HG03097 (cell line): ENCODE measurements at regions not wholly inside any gene's neighbourhood (a gene's known extent, or its start where the extent isn't known, plus 50 kb on each side); places are given as distances from the start of the nearest gene placed in this dataset.

Experiments
- ATAC-seq: cut with Tn5 transposase; IDR thresholded peaks from one replicate; pipeline ENCODE4 v1.9.1; 2021; ENCODE audit not compliant: unreplicated experiment, low FRiP score

DNA sequence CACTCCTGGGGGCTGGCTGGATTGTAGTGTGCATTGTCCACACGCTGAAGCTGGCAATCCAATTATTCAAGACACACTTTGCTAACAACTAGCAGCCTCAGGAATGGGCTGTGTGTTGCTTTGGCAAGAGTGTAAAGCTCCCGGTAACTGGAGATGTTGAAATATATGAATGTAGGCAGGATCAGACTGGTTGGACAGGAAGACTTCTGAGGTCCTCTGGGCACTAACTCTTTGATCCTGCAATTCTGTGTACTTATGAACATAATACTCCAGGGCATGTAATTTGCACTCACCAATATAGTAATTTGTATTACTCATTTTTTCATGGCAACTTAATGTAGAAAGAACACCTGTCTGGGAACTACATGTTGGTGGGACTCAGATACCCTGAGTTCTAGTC is 106.7 kb upstream of the SLC28A3 start:
- ATAC-seq = no peak

GRCh38 chr9:84450029-84450428 is 109.5 kb upstream of the SLC28A3 start:
- ATAC-seq = no peak

- no peak for ATAC-seq
These were observed 116.0 kb upstream of the SLC28A3 start for GRCh38 chr9:84456527-84456926.

- ATAC-seq = no peak
These were observed 120.1 kb upstream of the SLC28A3 start for GRCh38 chr9:84460695-84461094.

- no peak for ATAC-seq
These were observed 122.7 kb upstream of the SLC28A3 start for GRCh38 chr9:84463272-84463671.

DNA sequence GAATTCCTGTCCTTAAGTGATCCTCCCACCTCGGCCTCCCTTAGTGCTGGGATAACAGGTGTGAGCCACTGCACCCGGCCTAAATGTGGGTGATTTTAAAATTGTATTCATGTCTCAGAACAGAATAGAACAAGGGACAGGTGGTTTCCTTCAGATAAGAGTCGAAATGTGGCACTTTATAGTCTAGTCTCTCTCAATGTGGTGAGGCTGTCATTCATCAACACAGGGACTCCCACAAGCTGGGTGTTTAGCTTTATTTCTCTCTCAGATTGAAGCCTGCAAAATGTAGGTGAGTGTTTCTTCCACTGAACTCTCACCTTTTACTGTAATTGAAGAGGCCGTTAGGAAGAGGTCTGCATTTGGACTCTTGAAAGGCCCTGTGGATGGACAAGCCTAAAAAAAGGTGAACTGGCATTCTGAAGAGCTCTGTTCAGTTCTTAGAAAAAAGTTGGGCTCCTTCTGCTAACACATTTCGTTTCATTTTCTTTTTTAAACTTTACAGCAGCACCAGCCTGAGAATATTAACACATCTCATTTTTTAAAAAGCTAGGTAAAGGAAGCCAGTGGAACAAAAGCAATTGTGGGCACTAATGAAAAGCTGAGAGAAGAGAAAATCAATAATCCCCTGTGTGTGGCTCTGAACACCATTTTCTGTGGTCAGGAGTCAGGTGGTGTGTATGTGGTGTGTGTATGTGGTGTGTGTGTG is 126.2 kb upstream of the SLC28A3 start:
- no peak for ATAC-seq

GRCh38 chr9:84471816-84472215 is 131.3 kb upstream of the SLC28A3 start:
- ATAC-seq = no peak

DNA sequence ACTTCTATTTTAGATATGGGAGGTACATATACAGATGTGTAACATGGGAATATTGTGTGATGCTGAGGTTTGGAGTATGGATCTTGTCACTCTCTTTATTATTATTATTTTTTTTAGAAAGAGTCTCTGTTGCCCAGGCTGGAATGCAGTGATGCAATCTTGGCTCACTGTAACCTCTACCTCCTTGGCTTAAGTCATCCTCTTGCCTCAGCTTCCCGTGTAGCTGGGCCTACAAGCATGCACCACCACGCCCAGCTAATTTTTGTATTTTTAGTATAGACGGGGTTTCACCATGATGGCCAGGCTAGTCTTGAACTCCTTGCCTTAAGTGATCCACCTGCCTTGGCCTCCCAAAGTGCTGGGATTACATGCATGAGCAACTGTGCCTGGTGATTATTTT is 138.4 kb upstream of the SLC28A3 start:
- ATAC-seq = no peak

GRCh38 chr9:84480071-84480470 is 139.5 kb upstream of the SLC28A3 start:
- no peak for ATAC-seq

DNA sequence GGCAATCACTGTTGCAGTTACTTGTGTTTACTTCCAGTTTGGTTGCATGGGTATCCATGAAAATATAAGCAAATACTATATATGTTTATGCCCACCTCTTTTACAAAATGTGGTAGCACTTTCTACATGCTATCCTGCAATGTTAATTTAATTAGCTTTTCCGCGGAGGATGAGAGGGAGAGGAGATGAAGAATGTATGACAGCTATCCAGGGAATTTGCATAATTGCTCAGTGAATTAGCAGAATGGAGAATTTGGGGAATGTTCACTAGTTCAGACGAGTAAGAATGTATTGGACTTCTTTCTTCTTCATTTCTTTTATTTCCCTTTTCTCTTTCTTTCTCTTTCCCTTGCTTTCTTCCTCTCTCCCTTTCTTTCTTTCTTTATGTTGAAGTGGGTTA is 140.7 kb upstream of the SLC28A3 start:
- no peak for ATAC-seq

- no peak for ATAC-seq
These were observed 141.2 kb upstream of the SLC28A3 start for GRCh38 chr9:84481636-84482218.

DNA sequence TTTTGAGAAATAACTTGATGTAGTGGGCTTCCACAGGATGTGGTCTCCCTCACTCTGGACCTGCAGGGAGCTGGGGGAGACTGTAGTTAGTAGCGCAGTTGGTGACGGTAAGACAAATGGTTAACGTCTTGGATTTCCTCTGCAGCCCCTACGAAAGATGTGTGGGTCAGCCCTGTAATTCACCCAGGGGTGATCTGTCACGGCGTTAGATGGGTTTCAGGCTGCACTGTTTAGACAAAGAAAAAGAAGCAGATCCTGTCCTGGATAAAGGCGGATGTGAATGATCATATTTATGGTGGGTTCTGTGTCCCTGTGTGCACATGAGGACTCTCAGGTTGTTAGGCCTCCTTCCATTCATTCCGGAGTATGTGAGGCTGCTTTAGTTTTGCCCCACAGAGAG is 142.0 kb upstream of the SLC28A3 start:
- ATAC-seq = no peak

GRCh38 chr9:84484172-84484571 is 143.6 kb upstream of the SLC28A3 start:
- ATAC-seq = no peak

DNA sequence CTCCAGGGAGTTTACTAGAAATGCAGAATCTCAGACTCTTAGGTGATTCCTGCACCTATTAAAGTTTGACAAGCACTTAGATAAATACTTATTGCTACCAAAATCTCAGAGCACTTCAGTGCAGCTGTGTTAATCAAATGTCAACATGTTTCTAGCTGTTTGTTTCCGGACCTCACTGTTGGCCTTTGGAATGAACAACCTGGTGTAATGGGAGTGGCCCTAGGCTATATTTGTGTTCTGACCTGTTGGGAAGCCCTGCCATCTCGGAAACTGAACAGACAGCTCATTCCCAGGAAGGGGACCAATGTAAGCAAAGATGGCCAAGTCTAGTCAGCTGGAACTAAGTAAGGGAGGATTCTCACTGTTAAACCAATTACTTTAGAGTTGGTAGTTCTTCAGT is 145.0 kb upstream of the SLC28A3 start:
- no peak for ATAC-seq

DNA sequence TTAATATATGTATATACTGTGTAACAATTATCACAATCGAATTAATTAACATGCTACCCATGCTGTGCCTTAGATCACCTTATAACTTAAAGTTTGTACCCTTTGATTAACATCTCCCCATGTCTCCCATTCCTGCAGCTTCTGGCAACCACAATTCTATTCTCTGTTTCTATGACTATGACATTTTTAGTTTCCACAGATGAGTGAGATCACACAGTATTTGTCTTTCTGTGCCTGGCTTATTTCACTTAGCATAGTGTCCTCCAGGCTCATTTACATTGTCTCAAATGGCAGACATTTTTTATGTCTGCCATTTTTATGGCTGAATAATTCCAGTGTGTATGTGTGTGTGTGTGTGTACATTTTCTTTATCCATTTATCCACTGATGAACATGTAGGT is 146.1 kb upstream of the SLC28A3 start:
- ATAC-seq = no peak

DNA sequence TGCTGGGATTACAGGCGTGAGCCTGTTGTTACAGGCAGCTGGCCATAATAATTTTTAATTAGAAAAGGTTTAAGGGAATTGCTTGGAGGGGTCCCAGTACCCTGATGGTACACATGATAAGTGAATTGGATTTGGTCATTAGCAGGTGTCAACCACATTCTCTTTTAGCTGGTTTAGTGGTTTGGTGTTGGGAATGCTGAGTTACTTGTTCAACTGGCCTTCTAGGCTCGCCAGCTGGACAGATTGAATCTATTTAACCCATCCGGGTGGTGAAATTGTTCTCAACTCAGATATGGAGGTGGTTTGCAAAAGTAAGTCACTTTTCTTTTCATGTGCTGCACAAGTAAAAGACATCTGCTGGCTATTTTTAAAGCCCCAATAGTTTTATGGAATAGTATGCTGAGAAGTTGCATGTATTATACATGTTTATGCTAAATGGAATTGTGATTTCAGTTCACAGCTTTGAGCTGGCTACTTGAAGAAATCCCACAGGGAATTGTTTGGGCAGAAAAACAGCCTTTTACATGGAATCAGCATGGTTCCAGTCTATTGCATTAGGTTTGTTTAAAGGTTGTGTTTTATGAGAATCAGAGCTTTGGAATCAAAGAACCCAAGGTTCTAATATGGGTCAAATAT is 149.8 kb upstream of the SLC28A3 start:
- no peak for ATAC-seq

DNA sequence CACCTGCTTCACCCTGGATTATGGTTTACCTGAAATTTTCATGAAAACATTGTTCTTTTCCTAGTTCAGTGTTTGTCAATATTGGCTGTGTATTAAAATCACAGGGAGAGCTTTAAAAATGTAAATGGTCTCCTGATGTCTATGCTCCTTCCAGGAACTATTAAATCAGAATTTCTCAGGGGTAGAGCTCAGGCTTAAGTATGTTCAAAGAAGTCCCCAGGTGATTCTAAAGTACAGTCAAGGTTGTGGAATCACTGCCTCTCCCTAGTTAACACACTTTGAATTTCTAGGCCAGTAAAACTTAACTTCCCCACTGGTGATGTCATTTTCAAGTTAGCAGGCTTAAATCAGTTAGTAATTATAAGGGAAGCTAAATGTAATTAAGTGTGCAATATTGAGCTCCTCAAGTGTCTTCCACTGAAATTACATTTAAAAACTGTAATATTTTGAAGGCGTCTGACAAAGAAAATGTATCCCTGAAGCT is 150.3 kb upstream of the SLC28A3 start:
- no peak for ATAC-seq

GRCh38 chr9:84492366-84493159 is 152.0 kb upstream of the SLC28A3 start:
- no peak for ATAC-seq

DNA sequence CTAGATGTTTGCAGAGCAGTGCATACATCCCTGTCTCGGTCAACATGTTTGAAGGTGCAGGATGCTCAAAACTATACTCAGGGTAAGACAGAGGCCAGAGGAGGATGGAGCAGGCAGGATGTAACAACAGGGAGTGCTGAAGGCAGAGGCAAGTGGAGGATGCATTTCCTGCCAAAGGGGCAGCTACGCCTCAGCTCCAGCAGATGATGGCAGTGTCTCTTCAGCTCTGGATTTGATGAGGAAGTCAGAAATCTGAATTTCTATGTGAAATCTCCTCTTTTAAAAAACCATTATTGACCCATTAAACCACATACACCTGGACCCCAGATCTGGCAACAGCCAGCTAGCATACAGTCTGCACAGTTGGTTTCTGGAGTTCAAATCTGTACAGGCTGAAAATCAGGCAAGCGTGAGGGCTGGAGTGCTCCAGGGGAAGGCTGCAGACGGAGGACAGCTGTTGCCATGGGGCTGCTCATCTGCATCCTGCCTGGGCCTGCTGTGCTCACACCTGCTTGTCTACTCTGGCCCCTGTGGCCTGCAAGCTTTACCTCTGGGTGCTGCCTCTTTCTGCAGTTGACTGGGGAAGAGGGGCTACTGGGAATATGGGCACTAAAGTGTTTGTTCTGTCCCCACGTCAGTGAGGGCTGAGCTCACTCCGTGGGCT is 152.9 kb upstream of the SLC28A3 start:
- ATAC-seq = no peak

DNA sequence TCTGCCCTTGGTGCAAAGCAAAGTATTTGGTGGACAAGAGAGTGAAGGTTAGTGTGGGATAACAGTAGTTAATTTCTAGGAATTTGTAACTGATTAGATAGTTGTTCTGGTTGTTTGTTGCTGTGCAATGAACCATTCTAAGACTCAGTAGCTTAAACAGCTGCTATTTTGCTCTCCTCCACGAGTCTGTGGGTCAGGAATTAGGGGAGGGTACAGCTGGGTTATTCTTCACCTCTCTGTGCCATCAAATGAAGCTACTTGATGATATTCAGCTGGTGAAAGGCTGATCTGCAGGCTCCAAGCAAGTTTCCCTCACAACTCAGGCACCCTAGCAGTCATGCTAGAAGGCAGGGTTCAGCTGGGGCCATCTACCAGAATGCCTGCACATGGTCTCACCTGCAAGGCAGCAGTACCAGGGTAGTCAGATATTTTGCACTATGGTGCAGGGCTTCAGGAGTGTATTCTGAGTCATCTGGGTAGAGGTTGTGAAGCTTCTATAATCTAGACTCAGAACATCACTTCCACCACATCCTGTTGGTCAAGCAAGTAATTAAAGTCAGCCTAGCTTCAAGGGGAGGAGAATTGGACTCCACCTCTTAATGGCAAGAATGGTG is 159.5 kb upstream of the SLC28A3 start:
- ATAC-seq = peak; percentile 97
